HEK293 (cell line): ENCODE measurements at regions not wholly inside any gene's neighbourhood (a gene's known extent, or its start where the extent isn't known, plus 50 kb on each side); places are given as distances from the start of the nearest gene placed in this dataset.

Experiments used
- CTCF ChIA-PET: fragments of 350-600 bp; formaldehyde crosslinking; extraction: SDS; loops from one replicate; lab custom pipeline; 2021; ENCODE audit warnings: antibody characterized with exemption; lab: Yijun Ruan, JAX
- POLR2A ChIA-PET: fragments of 300-600 bp; formaldehyde crosslinking; extraction: SDS; loops from one replicate; lab custom pipeline; 2020; ENCODE audit warnings: antibody characterized with exemption, inconsistent platforms; lab: Yijun Ruan, JAX
- H3K27ac ChIP-seq: fragments of 200-500 bp; sonication (Bioruptor generic); 2 replicates; pipeline ENCODE4 v1.5.1; 2014; ENCODE audit warnings: low read depth, low read length, control low read depth, inconsistent platforms; ENCODE audit errors: extremely low read depth
- H3K36me3 ChIP-seq, 2 experiments: fragments of 200-500 bp in 1 of 2; sonication (Bioruptor generic) in 1 of 2; 1 replicate in 1 of 2; 2 replicates in 1 of 2; pipeline ENCODE4 v1.5.1; 2014 to 2017; ENCODE audit warnings: inconsistent platforms in 2 of 2, low read length in 2 of 2; ENCODE audit not compliant: control insufficient read depth in 2 of 2, insufficient read depth in 1 of 2
- H3K4me1 ChIP-seq: fragments of 200-500 bp; sonication (Bioruptor generic); 2 replicates; pipeline ENCODE4 v1.5.1; 2014; ENCODE audit warnings: mild to moderate bottlenecking, low read length, inconsistent platforms; ENCODE audit not compliant: control insufficient read depth, insufficient read depth
- H3K4me3 ChIP-seq: 2 replicates; pipeline ENCODE4 v1.5.1; 2011; ENCODE audit warnings: low read depth, mild to moderate bottlenecking, control low read depth, low read length, moderate library complexity
- H3K9me3 ChIP-seq: fragments of 200-500 bp; sonication (Bioruptor generic); 2 replicates; pipeline ENCODE4 v1.5.1; 2014; ENCODE audit warnings: low read depth, low read length, inconsistent platforms; ENCODE audit not compliant: control insufficient read depth, insufficient read depth
- HOXC10 ChIP-seq: sonication (generic); formaldehyde crosslinking; IDR thresholded peaks from 2 replicates; pipeline ENCODE4 v1.8.1; 2023; ENCODE audit warnings: mild to moderate bottlenecking, missing genetic modification reagents
- IKZF3 ChIP-seq: fragments of 450-650 bp; IDR thresholded peaks from 2 replicates; pipeline ENCODE4 v1.5.0; 2018; ENCODE audit warnings: missing biosample characterization, mild to moderate bottlenecking, missing genetic modification characterization, moderate library complexity
- MYNN ChIP-seq: fragments of 450-650 bp; formaldehyde crosslinking; IDR thresholded peaks from 2 replicates; pipeline ENCODE4 v1.5.1; 2016; ENCODE audit warnings: missing biosample characterization, missing genetic modification characterization, borderline replicate concordance
- SALL2 ChIP-seq: fragments of 450-650 bp; formaldehyde crosslinking; IDR thresholded peaks from 2 replicates; pipeline ENCODE4 v1.5.0; 2017; ENCODE audit warnings: missing biosample characterization, mild to moderate bottlenecking, missing genetic modification characterization, borderline replicate concordance
- WT1 ChIP-seq: fragments of 450-650 bp; formaldehyde crosslinking; IDR thresholded peaks from 2 replicates; pipeline ENCODE4 v1.5.1; 2016; ENCODE audit warnings: missing biosample characterization, missing genetic modification characterization
- ZBTB10 ChIP-seq: fragments of 450-650 bp; formaldehyde crosslinking; IDR thresholded peaks from 2 replicates; pipeline ENCODE4 v1.5.1; 2016; ENCODE audit warnings: missing biosample characterization, missing genetic modification characterization
- ZFP3 ChIP-seq: fragments of 450-650 bp; formaldehyde crosslinking; IDR thresholded peaks from 2 replicates; pipeline ENCODE4 v1.5.1; 2016; ENCODE audit warnings: low read depth, missing biosample characterization, missing genetic modification characterization
- ZNF10 ChIP-seq: fragments of 450-650 bp; formaldehyde crosslinking; IDR thresholded peaks from 2 replicates; pipeline ENCODE4 v1.5.1; 2017; ENCODE audit warnings: missing biosample characterization, missing genetic modification characterization
- ZNF132 ChIP-seq: fragments of 450-650 bp; formaldehyde crosslinking; IDR thresholded peaks from 2 replicates; pipeline ENCODE4 v1.5.1; 2017; ENCODE audit warnings: missing biosample characterization, missing genetic modification characterization, borderline replicate concordance
- ZNF169 ChIP-seq: fragments of 450-650 bp; formaldehyde crosslinking; IDR thresholded peaks from 2 replicates; pipeline ENCODE4 v1.5.1; 2016; ENCODE audit warnings: missing biosample characterization, missing genetic modification characterization
- ZNF214 ChIP-seq: fragments of 450-650 bp; formaldehyde crosslinking; IDR thresholded peaks from 2 replicates; pipeline ENCODE4 v1.5.1; 2017; ENCODE audit warnings: missing biosample characterization, mild to moderate bottlenecking, missing genetic modification characterization, borderline replicate concordance
- ZNF292 ChIP-seq: fragments of 450-650 bp; formaldehyde crosslinking; IDR thresholded peaks from 2 replicates; pipeline ENCODE4 v1.5.1; 2016; ENCODE audit warnings: low read depth, missing biosample characterization, missing genetic modification characterization, borderline replicate concordance
- ZNF416 ChIP-seq: fragments of 450-650 bp; formaldehyde crosslinking; IDR thresholded peaks from 2 replicates; pipeline ENCODE4 v1.5.1; 2016; ENCODE audit warnings: missing biosample characterization, missing genetic modification characterization
- ZNF473 ChIP-seq: fragments of 450-650 bp; formaldehyde crosslinking; IDR thresholded peaks from 2 replicates; pipeline ENCODE4 v1.5.1; 2017; ENCODE audit warnings: missing biosample characterization, missing genetic modification characterization
- ZNF48 ChIP-seq: fragments of 450-650 bp; formaldehyde crosslinking; IDR thresholded peaks from 2 replicates; pipeline ENCODE4 v1.5.1; 2016; ENCODE audit warnings: missing biosample characterization, missing genetic modification characterization
- ZNF514 ChIP-seq: fragments of 450-650 bp; formaldehyde crosslinking; IDR thresholded peaks from 2 replicates; pipeline ENCODE4 v1.5.1; 2016; ENCODE audit warnings: missing biosample characterization, missing genetic modification characterization
- ZNF544 ChIP-seq: fragments of 450-650 bp; formaldehyde crosslinking; IDR thresholded peaks from 2 replicates; pipeline ENCODE4 v1.5.0; 2017; ENCODE audit warnings: missing biosample characterization, missing genetic modification characterization
- ZNF561 ChIP-seq: fragments of 450-650 bp; IDR thresholded peaks from 2 replicates; pipeline ENCODE4 v1.5.1; 2018; ENCODE audit warnings: missing biosample characterization, missing genetic modification characterization, borderline replicate concordance
- ZNF610 ChIP-seq: fragments of 450-650 bp; formaldehyde crosslinking; IDR thresholded peaks from 2 replicates; pipeline ENCODE4 v1.5.1; 2016; ENCODE audit warnings: missing biosample characterization, missing genetic modification characterization, borderline replicate concordance
- ZNF626 ChIP-seq: fragments of 450-650 bp; sonication (Bioruptor Pico); formaldehyde crosslinking; IDR thresholded peaks from 2 replicates; pipeline ENCODE4 v1.5.1; 2018; ENCODE audit warnings: missing biosample characterization, missing genetic modification characterization, inconsistent platforms
- ZNF670 ChIP-seq: fragments of 450-650 bp; formaldehyde crosslinking; IDR thresholded peaks from 2 replicates; pipeline ENCODE4 v1.5.1; 2016; ENCODE audit warnings: missing biosample characterization, missing genetic modification characterization, low read depth
- ZNF704 ChIP-seq: fragments of 450-650 bp; formaldehyde crosslinking; IDR thresholded peaks from 2 replicates; pipeline ENCODE4 v1.5.1; 2016; ENCODE audit warnings: missing biosample characterization, missing genetic modification characterization
- ZNF785 ChIP-seq: fragments of 450-650 bp; formaldehyde crosslinking; IDR thresholded peaks from 2 replicates; pipeline ENCODE4 v1.5.1; 2016; ENCODE audit warnings: missing biosample characterization, missing genetic modification characterization
- TF ChIP-seq, protein P1 (sequence below): fragments of 450-650 bp; formaldehyde crosslinking; IDR thresholded peaks from 2 replicates; pipeline ENCODE4 v1.5.1; 2016; ENCODE audit warnings: missing biosample characterization, missing genetic modification characterization, low read depth
- TF ChIP-seq, protein P2 (sequence below): fragments of 450-650 bp; formaldehyde crosslinking; IDR thresholded peaks from 2 replicates; pipeline ENCODE4 v1.5.1; 2016; ENCODE audit warnings: missing biosample characterization, missing genetic modification characterization
- TF ChIP-seq, protein P3 (sequence below): fragments of 450-650 bp; formaldehyde crosslinking; IDR thresholded peaks from 2 replicates; pipeline ENCODE4 v1.5.1; 2016; ENCODE audit warnings: missing biosample characterization, missing genetic modification characterization

DNA sequence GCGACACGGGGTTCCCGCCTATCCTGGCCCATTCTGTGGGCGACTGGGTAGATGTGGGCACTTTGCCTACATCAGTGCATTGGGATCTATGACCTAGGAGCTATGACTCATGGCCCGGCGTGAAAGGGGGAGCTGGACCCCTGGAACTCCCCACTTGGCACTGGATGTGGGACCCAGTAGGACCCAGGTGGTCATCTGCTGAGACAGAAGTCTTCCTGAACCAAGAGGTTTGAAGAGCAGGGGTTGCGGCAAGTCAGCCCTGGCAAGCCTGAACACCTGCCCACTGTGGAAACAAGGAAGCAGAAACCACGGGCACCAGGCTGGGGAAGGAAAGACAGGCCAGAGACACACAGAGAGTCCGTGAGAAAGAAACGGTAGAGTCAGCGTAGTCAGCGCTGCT lies 656.7 kb downstream of the AJAP1 start:
- Histone ChIP-seq H3K27ac (no peak overlapping the region), H3K4me1 (no peaks in the 10 kb centered on the region), H3K36me3 (no peaks in the 10 kb centered on the region), H3K4me3 (no peak overlapping the region), H3K9me3 (no peaks in the 10 kb centered on the region)
- no peak for TF ChIP-seq ZNF514 (tag by site-specific recombination)
- TF ChIP-seq ZNF132 (tag by site-specific recombination): no peak
- TF ChIP-seq ZNF169: no peak
- TF ChIP-seq ZNF561 (tag by site-specific recombination): no peak
- no peak for TF ChIP-seq ZNF610
- TF ChIP-seq ZNF473 (tag by site-specific recombination): no peak
- TF ChIP-seq ZFP3: no peak
- TF ChIP-seq ZNF670 (tag by site-specific recombination): no peak
- TF ChIP-seq ZNF292 (tag by site-specific recombination): no peak
- no peak for TF ChIP-seq ZNF10
- TF ChIP-seq, protein P1, sequence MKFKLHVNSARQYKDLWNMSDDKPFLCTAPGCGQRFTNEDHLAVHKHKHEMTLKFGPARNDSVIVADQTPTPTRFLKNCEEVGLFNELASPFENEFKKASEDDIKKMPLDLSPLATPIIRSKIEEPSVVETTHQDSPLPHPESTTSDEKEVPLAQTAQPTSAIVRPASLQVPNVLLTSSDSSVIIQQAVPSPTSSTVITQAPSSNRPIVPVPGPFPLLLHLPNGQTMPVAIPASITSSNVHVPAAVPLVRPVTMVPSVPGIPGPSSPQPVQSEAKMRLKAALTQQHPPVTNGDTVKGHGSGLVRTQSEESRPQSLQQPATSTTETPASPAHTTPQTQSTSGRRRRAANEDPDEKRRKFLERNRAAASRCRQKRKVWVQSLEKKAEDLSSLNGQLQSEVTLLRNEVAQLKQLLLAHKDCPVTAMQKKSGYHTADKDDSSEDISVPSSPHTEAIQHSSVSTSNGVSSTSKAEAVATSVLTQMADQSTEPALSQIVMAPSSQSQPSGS (tag by site-specific recombination): no peak
- TF ChIP-seq, protein P2, sequence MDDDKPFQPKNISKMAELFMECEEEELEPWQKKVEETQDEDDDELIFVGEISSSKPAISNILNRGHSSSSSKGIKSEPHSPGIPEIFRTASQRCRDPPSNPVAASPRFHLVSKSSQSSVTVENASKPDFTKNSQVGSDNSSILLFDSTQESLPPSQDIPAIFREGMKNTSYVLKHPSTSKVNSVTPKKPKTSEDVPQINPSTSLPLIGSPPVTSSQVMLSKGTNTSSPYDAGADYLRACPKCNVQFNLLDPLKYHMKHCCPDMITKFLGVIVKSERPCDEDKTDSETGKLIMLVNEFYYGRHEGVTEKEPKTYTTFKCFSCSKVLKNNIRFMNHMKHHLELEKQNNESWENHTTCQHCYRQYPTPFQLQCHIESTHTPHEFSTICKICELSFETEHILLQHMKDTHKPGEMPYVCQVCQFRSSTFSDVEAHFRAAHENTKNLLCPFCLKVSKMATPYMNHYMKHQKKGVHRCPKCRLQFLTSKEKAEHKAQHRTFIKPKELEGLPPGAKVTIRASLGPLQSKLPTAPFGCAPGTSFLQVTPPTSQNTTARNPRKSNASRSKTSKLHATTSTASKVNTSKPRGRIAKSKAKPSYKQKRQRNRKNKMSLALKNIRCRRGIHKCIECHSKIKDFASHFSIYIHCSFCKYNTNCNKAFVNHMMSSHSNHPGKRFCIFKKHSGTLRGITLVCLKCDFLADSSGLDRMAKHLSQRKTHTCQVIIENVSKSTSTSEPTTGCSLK (tag by site-specific recombination): no peak
- TF ChIP-seq ZBTB10 (tag by site-specific recombination): no peak
- no peak for TF ChIP-seq SALL2 (tag by site-specific recombination)
- TF ChIP-seq ZNF214: no peak
- TF ChIP-seq, protein P3, sequence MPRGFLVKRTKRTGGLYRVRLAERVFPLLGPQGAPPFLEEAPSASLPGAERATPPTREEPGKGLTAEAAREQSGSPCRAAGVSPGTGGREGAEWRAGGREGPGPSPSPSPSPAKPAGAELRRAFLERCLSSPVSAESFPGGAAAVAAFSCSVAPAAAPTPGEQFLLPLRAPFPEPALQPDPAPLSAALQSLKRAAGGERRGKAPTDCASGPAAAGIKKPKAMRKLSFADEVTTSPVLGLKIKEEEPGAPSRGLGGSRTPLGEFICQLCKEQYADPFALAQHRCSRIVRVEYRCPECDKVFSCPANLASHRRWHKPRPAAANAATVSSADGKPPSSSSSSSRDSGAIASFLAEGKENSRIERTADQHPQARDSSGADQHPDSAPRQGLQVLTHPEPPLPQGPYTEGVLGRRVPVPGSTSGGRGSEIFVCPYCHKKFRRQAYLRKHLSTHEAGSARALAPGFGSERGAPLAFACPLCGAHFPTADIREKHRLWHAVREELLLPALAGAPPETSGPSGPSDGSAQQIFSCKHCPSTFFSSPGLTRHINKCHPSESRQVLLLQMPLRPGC (tag by site-specific recombination): no peak
- TF ChIP-seq ZNF544 (tag by site-specific recombination): no peak
- no peak for TF ChIP-seq IKZF3 (tag by site-specific recombination)
- TF ChIP-seq ZNF626 (tag by site-specific recombination): no peak
- ChIA-PET CTCF (no interaction called here), POLR2A (no interaction called here)

GRCh38 chr1:5308249-5308648 lies 653.8 kb downstream of the AJAP1 start:
- CTCF ChIA-PET: no interaction called here
- H3K4me1 ChIP-seq: no peaks in the 10 kb centered on the region
- TF ChIP-seq ZNF214: no peak
- no peak for TF ChIP-seq ZNF48
- TF ChIP-seq, protein P3 (tag by site-specific recombination): no peak
- no peak for TF ChIP-seq WT1 (tag by site-specific recombination)
- TF ChIP-seq ZNF416 (tag by site-specific recombination): no peak
- TF ChIP-seq MYNN (tag by site-specific recombination): no peak
- TF ChIP-seq ZNF704 (tag by site-specific recombination): no peak
- no peak for TF ChIP-seq ZNF785 (tag by site-specific recombination)
- TF ChIP-seq HOXC10 (CRISPR knock-in tag): no peak
- no peaks in the 10 kb centered on the region for H3K9me3 ChIP-seq
- no peak overlapping the region for H3K27ac ChIP-seq
- POLR2A ChIA-PET: interaction anchor here (0.7 kb wide), 1 partner anchor 172 kb away, joined by 3 read pairs; no protein-coding TSS in a partner anchor
- no peak overlapping the region for H3K4me3 ChIP-seq
- H3K36me3 ChIP-seq: no peaks in the 10 kb centered on the region
